Glutamatergic neuron (in vitro differentiated cells): ENCODE measurements at regions not wholly inside any gene's neighbourhood (a gene's known extent, or its start where the extent isn't known, plus 50 kb on each side); places are given as distances from the start of the nearest gene placed in this dataset.
"Not testable (repeated sequence)": the region's sequence is repeated elsewhere in the genome, so short reads cannot be mapped to it uniquely, and the experiment has no call there.

Source experiments
- DNase-seq: peaks from one replicate; pipeline ENCODE4 v3.0.0; 2022
- H3K27ac Mint-ChIP-seq: one replicate; pipeline ENCODE4 v1.8.0; 2020; ENCODE audit warnings: mild to moderate bottlenecking, mixed read lengths, inconsistent platforms; ENCODE audit not compliant: unreplicated experiment
- H3K27me3 Mint-ChIP-seq: one replicate; pipeline ENCODE4 v1.8.0; 2020; ENCODE audit warnings: mild to moderate bottlenecking, moderate library complexity, mixed read lengths, inconsistent platforms; ENCODE audit not compliant: unreplicated experiment
- H3K36me3 Mint-ChIP-seq: one replicate; pipeline ENCODE4 v1.8.0; 2020; ENCODE audit warnings: mild to moderate bottlenecking, mixed read lengths, inconsistent platforms; ENCODE audit not compliant: unreplicated experiment
- H3K4me1 Mint-ChIP-seq: one replicate; pipeline ENCODE4 v1.8.0; 2020; ENCODE audit warnings: mild to moderate bottlenecking, low read depth, mixed read lengths, inconsistent platforms; ENCODE audit not compliant: unreplicated experiment
- H3K4me3 Mint-ChIP-seq: one replicate; pipeline ENCODE4 v1.8.0; 2020; ENCODE audit warnings: mild to moderate bottlenecking, mixed read lengths, inconsistent platforms; ENCODE audit not compliant: unreplicated experiment
- H3K9me3 Mint-ChIP-seq: one replicate; pipeline ENCODE4 v1.8.0; 2020; ENCODE audit warnings: mild to moderate bottlenecking, moderate library complexity, mixed read lengths, inconsistent platforms; ENCODE audit not compliant: unreplicated experiment
- TF ChIP-seq, protein P1 (sequence below): fragments of 200-600 bp; sonication (generic); IDR thresholded peaks from one replicate; pipeline ENCODE4 v1.5.0; 2021; ENCODE audit not compliant: partially characterized antibody, unreplicated experiment

DNA sequence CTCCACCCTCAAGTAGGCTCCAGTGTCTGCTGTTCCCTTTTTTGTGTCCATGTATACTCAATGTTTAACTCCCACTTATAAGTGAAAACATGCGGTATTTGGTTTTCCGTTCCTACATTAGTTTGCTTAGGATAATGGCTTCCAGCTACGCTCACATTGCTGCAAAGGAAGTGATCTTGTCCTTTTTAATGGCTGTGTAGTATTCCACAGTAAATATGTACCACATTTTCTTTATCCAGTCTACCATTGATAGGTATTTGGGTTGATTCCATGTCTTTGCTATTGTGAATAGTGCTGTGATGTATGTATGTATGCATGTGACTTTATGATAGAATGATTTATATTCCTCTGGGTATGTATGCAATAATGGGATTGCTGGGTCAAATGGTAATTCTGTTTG is 144.6 kb downstream of the BRD1 start:
- Mint-ChIP-seq H3K4me1 (no peaks in the 10 kb centered on the region), H3K36me3 (no peaks in the 10 kb centered on the region), H3K27me3 (peaks cover 1% of the 10 kb centered on the region)

DNA sequence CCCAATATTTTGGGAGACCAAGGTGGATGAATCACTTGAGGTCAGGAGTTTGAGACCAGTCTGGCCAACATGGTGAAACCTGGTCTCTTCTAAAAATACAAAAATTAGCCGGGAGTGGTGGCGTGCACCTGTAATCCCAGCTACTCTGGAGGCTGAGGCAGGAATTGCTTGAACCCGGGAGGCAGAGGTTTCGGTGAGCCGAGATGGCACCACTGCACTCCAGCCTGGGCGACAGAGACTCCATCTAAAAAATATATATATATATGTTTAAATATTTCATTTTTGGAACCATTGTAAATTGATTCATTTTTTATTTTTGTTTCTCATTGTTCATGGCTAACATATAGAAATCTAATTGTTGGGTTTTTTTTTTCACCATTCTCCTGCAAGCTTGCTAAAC is 146.9 kb downstream of the BRD1 start:
- H3K4me1 Mint-ChIP-seq, result not testable (repeated sequence)

More for the DNA sequence above, 144.6 kb downstream of the BRD1 start:
- Mint-ChIP-seq H3K4me3 (no peak overlapping the region), H3K27ac (no peak overlapping the region), H3K9me3 (peaks cover 14% of the 10 kb centered on the region)
- TF ChIP-seq, protein P1, sequence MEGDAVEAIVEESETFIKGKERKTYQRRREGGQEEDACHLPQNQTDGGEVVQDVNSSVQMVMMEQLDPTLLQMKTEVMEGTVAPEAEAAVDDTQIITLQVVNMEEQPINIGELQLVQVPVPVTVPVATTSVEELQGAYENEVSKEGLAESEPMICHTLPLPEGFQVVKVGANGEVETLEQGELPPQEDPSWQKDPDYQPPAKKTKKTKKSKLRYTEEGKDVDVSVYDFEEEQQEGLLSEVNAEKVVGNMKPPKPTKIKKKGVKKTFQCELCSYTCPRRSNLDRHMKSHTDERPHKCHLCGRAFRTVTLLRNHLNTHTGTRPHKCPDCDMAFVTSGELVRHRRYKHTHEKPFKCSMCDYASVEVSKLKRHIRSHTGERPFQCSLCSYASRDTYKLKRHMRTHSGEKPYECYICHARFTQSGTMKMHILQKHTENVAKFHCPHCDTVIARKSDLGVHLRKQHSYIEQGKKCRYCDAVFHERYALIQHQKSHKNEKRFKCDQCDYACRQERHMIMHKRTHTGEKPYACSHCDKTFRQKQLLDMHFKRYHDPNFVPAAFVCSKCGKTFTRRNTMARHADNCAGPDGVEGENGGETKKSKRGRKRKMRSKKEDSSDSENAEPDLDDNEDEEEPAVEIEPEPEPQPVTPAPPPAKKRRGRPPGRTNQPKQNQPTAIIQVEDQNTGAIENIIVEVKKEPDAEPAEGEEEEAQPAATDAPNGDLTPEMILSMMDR, result no peak
- no peak for DNase-seq

DNA sequence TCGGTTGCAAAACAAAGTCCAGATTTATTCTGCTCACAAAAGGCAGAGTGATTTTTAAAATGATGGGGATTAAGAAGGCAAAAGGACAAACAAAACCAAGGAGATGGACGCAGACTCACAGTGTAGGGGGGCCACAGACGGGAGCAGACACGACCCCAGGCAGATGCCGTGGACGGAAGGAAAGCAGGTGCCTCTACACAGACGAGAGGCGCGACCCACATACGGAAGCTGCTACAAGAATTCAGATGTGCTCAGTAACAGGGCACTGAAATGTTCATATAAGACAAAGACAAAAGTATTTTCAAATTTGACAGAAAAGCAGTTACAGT is 148.9 kb downstream of the BRD1 start:
- peaks cover 2% of the 10 kb centered on the region for H3K27me3 Mint-ChIP-seq
- no peaks in the 10 kb centered on the region for H3K4me1 Mint-ChIP-seq
- no peaks in the 10 kb centered on the region for H3K36me3 Mint-ChIP-seq
- no peak overlapping the region for H3K27ac Mint-ChIP-seq
- peaks cover 13% of the 10 kb centered on the region for H3K9me3 Mint-ChIP-seq
- H3K4me3 Mint-ChIP-seq, result no peak overlapping the region
- DNase-seq, result no peak
- TF ChIP-seq, protein P1, result no peak

More for the DNA sequence above, 146.9 kb downstream of the BRD1 start:
- not testable (repeated sequence) for DNase-seq, H3K27me3 Mint-ChIP-seq, H3K27ac Mint-ChIP-seq, H3K4me3 Mint-ChIP-seq, H3K36me3 Mint-ChIP-seq
- H3K9me3 Mint-ChIP-seq, result peaks cover 13% of the 10 kb centered on the region

DNA sequence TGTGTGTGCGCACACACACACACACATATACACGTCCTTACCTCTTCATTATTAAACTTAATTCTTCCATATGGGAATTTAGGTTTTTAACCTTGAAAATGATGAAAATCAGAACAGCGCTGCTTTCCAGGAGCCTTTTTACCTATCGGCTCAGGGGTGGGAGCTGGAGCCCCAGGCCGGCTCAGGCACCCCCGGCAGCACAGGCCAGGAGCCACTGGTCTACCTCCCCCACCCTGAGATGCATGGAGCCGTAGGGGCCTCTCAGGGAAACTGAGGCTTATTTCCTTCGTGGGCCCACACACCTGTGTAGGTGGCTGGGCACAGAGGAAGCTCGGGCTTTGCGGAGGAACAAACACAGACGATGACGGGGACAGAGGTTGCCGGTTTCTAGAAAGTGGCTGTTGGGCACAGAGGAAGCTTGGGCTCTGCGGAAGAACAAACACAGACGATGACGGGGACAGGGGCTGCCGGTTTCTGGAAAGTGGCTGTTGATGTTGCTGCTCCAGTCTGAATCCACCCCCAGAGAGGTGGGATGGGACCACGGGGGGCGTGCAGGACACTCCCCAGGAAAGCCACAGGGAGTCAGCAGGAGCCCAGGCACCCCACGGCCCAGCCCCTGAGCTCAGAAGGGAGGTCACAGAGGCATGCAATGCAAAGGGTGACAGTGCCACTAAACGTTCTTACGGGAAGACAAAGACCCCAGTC is 149.4 kb downstream of the BRD1 start:
- Mint-ChIP-seq H3K27ac (no peak overlapping the region), H3K27me3 (peaks cover 2% of the 10 kb centered on the region), H3K9me3 (peaks cover 13% of the 10 kb centered on the region), H3K36me3 (no peaks in the 10 kb centered on the region), H3K4me3 (no peak overlapping the region), H3K4me1 (no peaks in the 10 kb centered on the region)
- TF ChIP-seq, protein P1, result no peak
- DNase-seq, result no peak

GRCh38 chr22:49677495-49677889 is 150.2 kb downstream of the BRD1 start:
- Mint-ChIP-seq H3K27ac (no peak overlapping the region), H3K27me3 (peaks cover 2% of the 10 kb centered on the region), H3K36me3 (no peaks in the 10 kb centered on the region), H3K9me3 (peaks cover 13% of the 10 kb centered on the region), H3K4me3 (no peak overlapping the region), H3K4me1 (no peaks in the 10 kb centered on the region)
- no peak for DNase-seq
- TF ChIP-seq, protein P1, result no peak
